Stomach smooth muscle (tissue), 2 donors: ENCODE measurements at regions not wholly inside any gene's neighbourhood (a gene's known extent, or its start where the extent isn't known, plus 50 kb on each side); places are given as distances from the start of the nearest gene placed in this dataset.
"Not testable (repeated sequence)": the region's sequence is repeated elsewhere in the genome, so short reads cannot be mapped to it uniquely, and the experiment has no call there.

ENCODE experiments used
- H3K27ac ChIP-seq: one replicate; pipeline ENCODE4 v1.7.0; 2013; ENCODE audit warnings: mild to moderate bottlenecking, low read length, inconsistent platforms
- H3K27me3 ChIP-seq, 2 donors: one replicate each; pipeline ENCODE4 v1.7.0; 2013; ENCODE audit warnings: low read length in 2 of 2; ENCODE audit not compliant: insufficient read depth in 2 of 2, control insufficient read depth in 1 of 2
- H3K36me3 ChIP-seq, 2 donors: one replicate each; pipeline ENCODE4 v1.7.0; 2013; ENCODE audit warnings: low read length in 2 of 2; ENCODE audit not compliant: control insufficient read depth in 2 of 2, insufficient read depth in 2 of 2
- H3K4me1 ChIP-seq: one replicate; pipeline ENCODE4 v1.7.0; 2013; ENCODE audit warnings: low read length; ENCODE audit not compliant: control insufficient read depth, insufficient read depth
- H3K4me3 ChIP-seq, 2 donors: one replicate each; pipeline ENCODE4 v1.7.0; 2013; ENCODE audit warnings: low read length in 2 of 2
- H3K9ac ChIP-seq, 2 donors: one replicate each; pipeline ENCODE4 v1.7.0; 2013; ENCODE audit warnings: low read length in 2 of 2, mild to moderate bottlenecking in 1 of 2
- H3K9me3 ChIP-seq, 2 donors: one replicate each; pipeline ENCODE4 v1.7.0; 2013; ENCODE audit warnings: low read length in 2 of 2; ENCODE audit not compliant: control insufficient read depth in 2 of 2
- donor health status: healthy.
- donor health status: Pancreatic carcinoma.

- Histone ChIP-seq H3K27ac (no peak overlapping the region), H3K36me3 (no peaks in the 10 kb centered on the region), H3K9ac (no peak overlapping the region), H3K4me3 (no peak overlapping the region), H3K9me3 (no peaks in the 10 kb centered on the region), H3K27me3 (no peaks in the 10 kb centered on the region), H3K4me1 (peaks cover 7% of the 10 kb centered on the region)
These were observed 111.1 kb downstream of the ADCYAP1 start for GRCh38 chr18:1015777-1016176.

GRCh38 chr18:1017227-1018058 is 112.8 kb downstream of the ADCYAP1 start:
- no peaks in the 10 kb centered on the region for H3K27me3 ChIP-seq
- H3K9me3 ChIP-seq, result no peaks in the 10 kb centered on the region
- no peak overlapping the region for H3K4me3 ChIP-seq
- no peak overlapping the region for H3K9ac ChIP-seq
- peaks cover 7% of the 10 kb centered on the region for H3K4me1 ChIP-seq
- H3K36me3 ChIP-seq, result no peaks in the 10 kb centered on the region
- no peak overlapping the region for H3K27ac ChIP-seq

- no peak overlapping the region for H3K4me3 ChIP-seq
- H3K27ac ChIP-seq, result no peak overlapping the region
- H3K4me1 ChIP-seq, result peaks cover 7% of the 10 kb centered on the region
- H3K9me3 ChIP-seq, result no peaks in the 10 kb centered on the region
- H3K36me3 ChIP-seq, result no peaks in the 10 kb centered on the region
- H3K27me3 ChIP-seq, result no peaks in the 10 kb centered on the region
- no peak overlapping the region for H3K9ac ChIP-seq
These were observed 113.6 kb downstream of the ADCYAP1 start for GRCh38 chr18:1018181-1018681.

- Histone ChIP-seq H3K4me1 (peaks cover 7% of the 10 kb centered on the region), H3K36me3 (no peaks in the 10 kb centered on the region), H3K9me3 (no peaks in the 10 kb centered on the region), H3K27me3 (no peaks in the 10 kb centered on the region), H3K27ac (no peak overlapping the region), H3K4me3 (no peak overlapping the region), H3K9ac (no peak overlapping the region)
These were observed 114.5 kb downstream of the ADCYAP1 start for GRCh38 chr18:1019191-1019590.

- no peaks in the 10 kb centered on the region for H3K36me3 ChIP-seq
- no peaks in the 10 kb centered on the region for H3K27me3 ChIP-seq
- H3K9ac ChIP-seq, result no peak overlapping the region
- H3K4me1 ChIP-seq, result no peaks in the 10 kb centered on the region
- H3K27ac ChIP-seq, result no peak overlapping the region
- no peak overlapping the region for H3K4me3 ChIP-seq
- no peaks in the 10 kb centered on the region for H3K9me3 ChIP-seq
These were observed 116.2 kb downstream of the ADCYAP1 start for GRCh38 chr18:1020731-1021344.

- no peaks in the 10 kb centered on the region for H3K27me3 ChIP-seq
- no peak overlapping the region for H3K27ac ChIP-seq
- H3K4me3 ChIP-seq, result no peak overlapping the region
- H3K4me1 ChIP-seq, result no peaks in the 10 kb centered on the region
- H3K9me3 ChIP-seq, result no peaks in the 10 kb centered on the region
- H3K9ac ChIP-seq, result no peak overlapping the region
- H3K36me3 ChIP-seq, result no peaks in the 10 kb centered on the region
These were observed 122.3 kb downstream of the ADCYAP1 start for GRCh38 chr18:1026930-1027329.

- not testable (repeated sequence) for H3K9ac ChIP-seq, H3K4me1 ChIP-seq, H3K36me3 ChIP-seq, H3K4me3 ChIP-seq, H3K9me3 ChIP-seq, H3K27ac ChIP-seq, H3K27me3 ChIP-seq
These were observed 128.4 kb downstream of the ADCYAP1 start for GRCh38 chr18:1033092-1033491.

- H3K36me3 ChIP-seq, result no peaks in the 10 kb centered on the region
- no peaks in the 10 kb centered on the region for H3K4me1 ChIP-seq
- H3K9me3 ChIP-seq, result no peaks in the 10 kb centered on the region
- H3K9ac ChIP-seq, result no peak overlapping the region
- H3K27me3 ChIP-seq, result no peaks in the 10 kb centered on the region
- no peak overlapping the region for H3K4me3 ChIP-seq
- H3K27ac ChIP-seq, result no peak overlapping the region
These were observed 130.3 kb downstream of the ADCYAP1 start for GRCh38 chr18:1034971-1035370.

- Histone ChIP-seq H3K9ac (no peak overlapping the region), H3K4me1 (no peaks in the 10 kb centered on the region), H3K9me3 (no peaks in the 10 kb centered on the region), H3K36me3 (no peaks in the 10 kb centered on the region), H3K4me3 (no peak overlapping the region), H3K27me3 (no peaks in the 10 kb centered on the region), H3K27ac (no peak overlapping the region)
These were observed 132.3 kb downstream of the ADCYAP1 start for GRCh38 chr18:1036926-1037325.

- Histone ChIP-seq H3K9me3 (no peaks in the 10 kb centered on the region), H3K36me3 (no peaks in the 10 kb centered on the region), H3K4me3 (no peak overlapping the region), H3K27ac (no peak overlapping the region), H3K4me1 (no peaks in the 10 kb centered on the region), H3K9ac (no peak overlapping the region), H3K27me3 (no peaks in the 10 kb centered on the region)
These were observed 133.1 kb downstream of the ADCYAP1 start for GRCh38 chr18:1037776-1038175.

GRCh38 chr18:1039421-1039820 is 134.8 kb downstream of the ADCYAP1 start:
- H3K9me3 ChIP-seq, result no peaks in the 10 kb centered on the region
- H3K4me1 ChIP-seq, result no peaks in the 10 kb centered on the region
- no peak overlapping the region for H3K4me3 ChIP-seq
- no peak overlapping the region for H3K27ac ChIP-seq
- H3K36me3 ChIP-seq, result no peaks in the 10 kb centered on the region
- no peaks in the 10 kb centered on the region for H3K27me3 ChIP-seq
- H3K9ac ChIP-seq, result no peak overlapping the region
